ENCODE measurements at regions not wholly inside any gene's neighbourhood (a gene's known extent, or its start where the extent isn't known, plus 50 kb on each side); places are given as distances from the start of the nearest gene placed in this dataset.

- no peaks in the 10 kb centered on the region for H3K27me3 ChIP-seq
- H3K36me3 ChIP-seq (ENCODE audit: low read depth, missing control alignments): no peaks in the 10 kb centered on the region
- H3K4me3 ChIP-seq: no peak overlapping the region
- intact Hi-C loops (cut with DNase I; ENCODE audit: low total_unique reads): no loop called here
- H3K4me1 ChIP-seq: no peaks in the 10 kb centered on the region
- H3K9me3 ChIP-seq: no peaks in the 10 kb centered on the region
- no peak for DNase-seq
- no peak overlapping the region for H3K27ac ChIP-seq
- 90 to 93% methylated on average over 2 of the region's 2 CpGs for WGBS, 2 donors
- no peak for TF ChIP-seq POLR2A (IDR thresholded peaks at IDR 0.05)
- TF ChIP-seq, protein P1, sequence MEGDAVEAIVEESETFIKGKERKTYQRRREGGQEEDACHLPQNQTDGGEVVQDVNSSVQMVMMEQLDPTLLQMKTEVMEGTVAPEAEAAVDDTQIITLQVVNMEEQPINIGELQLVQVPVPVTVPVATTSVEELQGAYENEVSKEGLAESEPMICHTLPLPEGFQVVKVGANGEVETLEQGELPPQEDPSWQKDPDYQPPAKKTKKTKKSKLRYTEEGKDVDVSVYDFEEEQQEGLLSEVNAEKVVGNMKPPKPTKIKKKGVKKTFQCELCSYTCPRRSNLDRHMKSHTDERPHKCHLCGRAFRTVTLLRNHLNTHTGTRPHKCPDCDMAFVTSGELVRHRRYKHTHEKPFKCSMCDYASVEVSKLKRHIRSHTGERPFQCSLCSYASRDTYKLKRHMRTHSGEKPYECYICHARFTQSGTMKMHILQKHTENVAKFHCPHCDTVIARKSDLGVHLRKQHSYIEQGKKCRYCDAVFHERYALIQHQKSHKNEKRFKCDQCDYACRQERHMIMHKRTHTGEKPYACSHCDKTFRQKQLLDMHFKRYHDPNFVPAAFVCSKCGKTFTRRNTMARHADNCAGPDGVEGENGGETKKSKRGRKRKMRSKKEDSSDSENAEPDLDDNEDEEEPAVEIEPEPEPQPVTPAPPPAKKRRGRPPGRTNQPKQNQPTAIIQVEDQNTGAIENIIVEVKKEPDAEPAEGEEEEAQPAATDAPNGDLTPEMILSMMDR (IDR thresholded peaks at IDR 0.05): no peak
These were observed 475.1 kb downstream of the TMEM232 start for GRCh38 chr5:110251366-110251765.

DNA sequence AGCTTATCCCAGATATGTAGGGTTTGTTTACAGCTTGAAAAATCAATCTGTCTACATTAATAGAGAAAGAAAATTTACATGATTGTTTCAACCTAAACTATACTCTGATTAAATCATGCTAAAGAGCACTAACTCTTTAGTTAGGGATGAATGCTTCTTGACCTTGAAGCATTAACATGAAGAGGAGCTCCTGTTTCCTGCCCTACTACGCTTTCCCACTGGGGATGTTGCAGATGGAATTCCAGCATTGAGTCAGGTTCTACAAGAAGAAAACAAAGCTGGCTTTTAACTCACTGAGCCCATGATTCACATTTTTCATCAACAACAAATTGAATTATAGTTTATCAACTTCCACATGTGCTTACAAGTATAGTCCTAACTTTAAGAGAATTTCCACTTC lies 471.3 kb downstream of the TMEM232 start:
- DNase-seq: no peak
- H3K4me1 ChIP-seq: no peaks in the 10 kb centered on the region
- intact Hi-C loops (cut with DNase I; ENCODE audit: low total_unique reads): no loop called here
- WGBS, 2 donors: 62 to 81% methylated on average over 1 of the region's 1 CpG
- no peaks in the 10 kb centered on the region for H3K36me3 ChIP-seq (ENCODE audit: low read depth, missing control alignments)
- no peak overlapping the region for H3K27ac ChIP-seq
- H3K9me3 ChIP-seq: no peaks in the 10 kb centered on the region
- no peaks in the 10 kb centered on the region for H3K27me3 ChIP-seq
- H3K4me3 ChIP-seq: no peak overlapping the region
- TF ChIP-seq, protein P1 (IDR thresholded peaks at IDR 0.05): no peak
- TF ChIP-seq POLR2A (IDR thresholded peaks at IDR 0.05): no peak

- 61 to 68% methylated on average over 2 of the region's 2 CpGs for WGBS, 2 donors
- DNase-seq: no peak
- Histone ChIP-seq H3K9me3 (no peaks in the 10 kb centered on the region), H3K27ac (no peak overlapping the region), H3K4me3 (no peak overlapping the region), H3K4me1 (no peaks in the 10 kb centered on the region), H3K27me3 (no peaks in the 10 kb centered on the region), H3K36me3 (ENCODE audit: low read depth, missing control alignments) (no peaks in the 10 kb centered on the region)
- intact Hi-C loops (cut with DNase I; ENCODE audit: low total_unique reads): no loop called here
- TF ChIP-seq, protein P1 (IDR thresholded peaks at IDR 0.05): no peak
- no peak for TF ChIP-seq POLR2A (IDR thresholded peaks at IDR 0.05)
These were observed 470.2 kb downstream of the TMEM232 start for GRCh38 chr5:110256298-110256697.

GRCh38 chr5:110257971-110258370 lies 468.5 kb downstream of the TMEM232 start:
- H3K4me3 ChIP-seq: no peak overlapping the region
- no peaks in the 10 kb centered on the region for H3K4me1 ChIP-seq
- no peaks in the 10 kb centered on the region for H3K36me3 ChIP-seq (ENCODE audit: low read depth, missing control alignments)
- intact Hi-C loops (cut with DNase I; ENCODE audit: low total_unique reads): no loop called here
- H3K27ac ChIP-seq: no peak overlapping the region
- H3K9me3 ChIP-seq: no peaks in the 10 kb centered on the region
- no peak for TF ChIP-seq POLR2A (IDR thresholded peaks at IDR 0.05)
- TF ChIP-seq, protein P1 (IDR thresholded peaks at IDR 0.05): no peak
- no peak for DNase-seq
- 64 to 85% methylated on average over 6 of the region's 6 CpGs for WGBS, 2 donors
- no peaks in the 10 kb centered on the region for H3K27me3 ChIP-seq

- 75% methylated on average over 4 to 5 of the region's 5 CpGs for WGBS, 2 donors
- TF ChIP-seq POLR2A (IDR thresholded peaks at IDR 0.05): no peak
- TF ChIP-seq, protein P1 (IDR thresholded peaks at IDR 0.05): no peak
- intact Hi-C loops (cut with DNase I; ENCODE audit: low total_unique reads): no loop called here
- Histone ChIP-seq H3K9me3 (no peaks in the 10 kb centered on the region), H3K4me1 (no peaks in the 10 kb centered on the region), H3K27ac (no peak overlapping the region), H3K36me3 (ENCODE audit: low read depth, missing control alignments) (no peaks in the 10 kb centered on the region), H3K27me3 (no peaks in the 10 kb centered on the region), H3K4me3 (no peak overlapping the region)
- DNase-seq: no peak
These were observed 467.8 kb downstream of the TMEM232 start for GRCh38 chr5:110258460-110259216.

Data from testis (tissue), 2 donors.